Upper lobe of right lung (tissue), 1 donor: ENCODE measurements at regions not wholly inside any gene's neighbourhood (a gene's known extent, or its start where the extent isn't known, plus 50 kb on each side); places are given as distances from the start of the nearest gene placed in this dataset.
"Not testable (repeated sequence)": the region's sequence is repeated elsewhere in the genome, so short reads cannot be mapped to it uniquely, and the experiment has no call there.

Experiments
- ATAC-seq: fragments of 200-7000 bp; cut with Tn5 transposase; one replicate; pipeline ENCODE4 v1.9.1; 2020; ENCODE audit warnings: mild to moderate bottlenecking, moderate library complexity
- DNase-seq: peaks from one replicate; pipeline ENCODE4 v3.0.0-alpha.2; 2020
- H3K27ac ChIP-seq: fragments of 200-600 bp; one replicate; pipeline ENCODE4 v1.8.0; 2022
- H3K27me3 ChIP-seq: fragments of 200-600 bp; one replicate; pipeline ENCODE4 v1.8.0; 2022; ENCODE audit warnings: mild to moderate bottlenecking
- H3K36me3 ChIP-seq: fragments of 200-600 bp; one replicate; pipeline ENCODE4 v1.8.0; 2022
- H3K4me1 ChIP-seq: fragments of 200-600 bp; one replicate; pipeline ENCODE4 v1.8.0; 2022
- H3K4me3 ChIP-seq: fragments of 200-600 bp; one replicate; pipeline ENCODE4 v1.8.0; 2022; ENCODE audit warnings: mild to moderate bottlenecking
- H3K9me3 ChIP-seq: fragments of 200-600 bp; one replicate; pipeline ENCODE4 v1.8.0; 2022
- CTCF ChIP-seq: fragments of 200-600 bp; IDR thresholded peaks from one replicate; pipeline ENCODE4 v1.8.0; 2022; ENCODE audit warnings: antibody characterized with exemption
- intact Hi-C: fragments of 100-400 bp; cut with DNase I; formaldehyde crosslinking; loops from one replicate; pipeline ENCODE4 v1.11.0; 2022
- donor health status: DM: no; HTN: yes; CAD: no; lungs with severe emphysema.

- TF ChIP-seq CTCF, result no peak
- ATAC-seq (no peak), DNase-seq (no peak)
- intact Hi-C loops, result no loop called here
- Histone ChIP-seq H3K4me3 (no peak overlapping the region), H3K36me3 (no peaks in the 10 kb centered on the region), H3K27ac (no peak overlapping the region), H3K27me3 (no peaks in the 10 kb centered on the region), H3K4me1 (peaks cover 4% of the 10 kb centered on the region), H3K9me3 (no peaks in the 10 kb centered on the region)
Measured at GRCh38 chr7:116403265-116403664, 96.3 kb upstream of the CAV2 start.

GRCh38 chr7:116404389-116404788 lies 95.1 kb upstream of the CAV2 start:
- Histone ChIP-seq H3K27me3 (no peaks in the 10 kb centered on the region), H3K9me3 (no peaks in the 10 kb centered on the region), H3K27ac (no peak overlapping the region), H3K4me3 (no peak overlapping the region), H3K36me3 (no peaks in the 10 kb centered on the region), H3K4me1 (peaks cover 4% of the 10 kb centered on the region)
- ATAC-seq (no peak), DNase-seq (no peak)
- intact Hi-C loops, result no loop called here
- no peak for TF ChIP-seq CTCF

GRCh38 chr7:116405810-116406209 lies 93.7 kb upstream of the CAV2 start:
- intact Hi-C loops, result no loop called here
- no peak for ATAC-seq
- Histone ChIP-seq H3K4me3 (no peak overlapping the region), H3K4me1 (peaks cover 4% of the 10 kb centered on the region), H3K9me3 (no peaks in the 10 kb centered on the region), H3K36me3 (no peaks in the 10 kb centered on the region), H3K27ac (no peak overlapping the region), H3K27me3 (no peaks in the 10 kb centered on the region)
- DNase-seq, result no peak
- TF ChIP-seq CTCF, result no peak

- Histone ChIP-seq H3K4me3 (no peak overlapping the region), H3K4me1 (peaks cover 4% of the 10 kb centered on the region), H3K27me3 (no peaks in the 10 kb centered on the region), H3K36me3 (no peaks in the 10 kb centered on the region), H3K9me3 (no peaks in the 10 kb centered on the region), H3K27ac (no peak overlapping the region)
- intact Hi-C loops, result no loop called here
- ATAC-seq (no peak), DNase-seq (no peak)
- TF ChIP-seq CTCF, result no peak
Measured at GRCh38 chr7:116407165-116407564, 92.4 kb upstream of the CAV2 start.

GRCh38 chr7:116408166-116408565 lies 91.4 kb upstream of the CAV2 start:
- peaks cover 4% of the 10 kb centered on the region for H3K4me1 ChIP-seq
- no peaks in the 10 kb centered on the region for H3K36me3 ChIP-seq
- no peaks in the 10 kb centered on the region for H3K9me3 ChIP-seq
- TF ChIP-seq CTCF, result no peak
- H3K27me3 ChIP-seq, result no peaks in the 10 kb centered on the region
- intact Hi-C loops, result no loop called here
- DNase-seq, result no peak
- no peak overlapping the region for H3K27ac ChIP-seq
- H3K4me3 ChIP-seq, result no peak overlapping the region
- ATAC-seq, result no peak

GRCh38 chr7:116408831-116409453 lies 90.6 kb upstream of the CAV2 start:
- ATAC-seq, H3K9me3 ChIP-seq, intact Hi-C loops, DNase-seq, H3K4me3 ChIP-seq, H3K36me3 ChIP-seq, H3K4me1 ChIP-seq, H3K27ac ChIP-seq, H3K27me3 ChIP-seq: not testable (repeated sequence)

GRCh38 chr7:116410694-116411093 lies 88.8 kb upstream of the CAV2 start:
- DNase-seq, H3K9me3 ChIP-seq, H3K4me1 ChIP-seq, intact Hi-C loops, ATAC-seq, H3K36me3 ChIP-seq, H3K27me3 ChIP-seq, H3K4me3 ChIP-seq, H3K27ac ChIP-seq: not testable (repeated sequence)
